K562 (cell line): ENCODE measurements at regions not wholly inside any gene's neighbourhood (a gene's known extent, or its start where the extent isn't known, plus 50 kb on each side); places are given as distances from the start of the nearest gene placed in this dataset.

Experiments
- ATAC-seq: fragments of 200-7000 bp; cut with Tn5 transposase; 3 replicates; pipeline ENCODE4 v1.9.1; 2020; ENCODE audit warnings: moderate library complexity
- BruUV-seq: library from RNA; stranded (reverse); fragments of 400-500 nt; replicated peaks from 2 replicates; lab custom pipeline; 2021; lab: Mats Ljungman, UMichigan
- CTCF ChIA-PET: fragments of 300-600 bp; formaldehyde crosslinking; extraction: SDS; loops from one replicate; lab custom pipeline; 2021; ENCODE audit warnings: low intra/inter-chr PET ratio; lab: Yijun Ruan, JAX
- POLR2A ChIA-PET: fragments of 300-600, 350-650 bp; sonication (Branson Sonifier 250); formaldehyde crosslinking; extraction: SDS; loops from one replicate; lab custom pipeline; 2021; ENCODE audit warnings: antibody characterized with exemption, inconsistent platforms; lab: Yijun Ruan, JAX
- DNase-seq, 4 experiments: peaks; one replicate each; pipeline versions ENCODE4 v3.0.0 to v3.0.0-alpha.2; 2011 to 2018; ENCODE audit warnings: low spot score in 3 of 4, mixed read lengths in 3 of 4; ENCODE audit errors: extremely low read depth in 1 of 4
- FAIRE-seq: peaks from 2 replicates; lab custom pipeline; 2011; peaks lifted over from hg19 to GRCh38; lab: Jason Lieb, UNC
- H2AFZ ChIP-seq: 2 replicates; pipeline ENCODE4 v1.6.0; 2011; ENCODE audit warnings: low read depth, low read length, control low read depth, inconsistent platforms
- H3K27ac ChIP-seq: fragments of 200-600 bp; 3 replicates; pipeline ENCODE4 v1.8.0; 2011; ENCODE audit warnings: low read depth, mild to moderate bottlenecking, control low read depth, inconsistent platforms, low read length, moderate library complexity, mixed read lengths; ENCODE audit errors: extremely low read depth
- H3K27me3 ChIP-seq, 2 experiments: fragments of 300-600 bp in 1 of 2; 2 replicates in 1 of 2; 3 replicates in 1 of 2; pipeline versions ENCODE4 v1.6.0 to v1.8.0; 2011; ENCODE audit warnings: inconsistent platforms in 2 of 2, low read length in 2 of 2, mild to moderate bottlenecking in 1 of 2, mixed read lengths in 1 of 2, moderate library complexity in 1 of 2; ENCODE audit not compliant: control insufficient read depth in 2 of 2, insufficient read depth in 2 of 2
- H3K36me3 ChIP-seq: fragments of 300-600 bp; 3 replicates; pipeline ENCODE4 v1.8.0; 2011; ENCODE audit warnings: mild to moderate bottlenecking, low read length, inconsistent platforms; ENCODE audit not compliant: control insufficient read depth, insufficient read depth
- H3K4me1 ChIP-seq, 2 experiments: fragments of 200-600 bp in 1 of 2; replicated peaks in 1 of 2; 2 replicates in 1 of 2; 3 replicates in 1 of 2; pipeline versions ENCODE4 v1.5.1 to v1.8.0; 2011; ENCODE audit warnings: inconsistent platforms in 2 of 2, low read length in 2 of 2, mild to moderate bottlenecking in 1 of 2, mixed read lengths in 1 of 2, moderate library complexity in 1 of 2; ENCODE audit not compliant: control insufficient read depth in 2 of 2, insufficient read depth in 2 of 2
- H3K4me2 ChIP-seq: 2 replicates; pipeline ENCODE4 v1.6.1; 2011; ENCODE audit warnings: low read length, control low read depth, inconsistent platforms, mixed read lengths; ENCODE audit not compliant: insufficient read depth
- H3K4me3 ChIP-seq: fragments of 200-600 bp; sonication (generic), shearing (Covaris generic); 2 replicates; pipeline ENCODE4 v1.5.1; 2016; ENCODE audit warnings: control low read depth, inconsistent platforms
- H3K79me2 ChIP-seq: fragments of 200-600 bp; 3 replicates; pipeline ENCODE4 v1.8.0; 2011; ENCODE audit warnings: low read length, inconsistent platforms; ENCODE audit not compliant: control insufficient read depth, insufficient read depth
- H3K9ac ChIP-seq, 2 experiments: 2 replicates each; pipeline versions ENCODE4 v1.6.0 to v1.6.1; 2011; ENCODE audit warnings: low read depth in 2 of 2, low read length in 2 of 2, control low read depth in 1 of 2, inconsistent platforms in 1 of 2, mild to moderate bottlenecking in 1 of 2, mixed read lengths in 1 of 2; ENCODE audit not compliant: insufficient read depth in 1 of 2
- H3K9me1 ChIP-seq: one replicate; pipeline ENCODE4 v1.6.0; 2011; ENCODE audit warnings: inconsistent platforms, mild to moderate bottlenecking, low read length, moderate library complexity; ENCODE audit not compliant: control insufficient read depth, insufficient read depth
- H3K9me3 ChIP-seq: replicated peaks from 2 replicates; pipeline ENCODE4 v1.5.1; 2011; ENCODE audit warnings: low read depth, low read length, inconsistent platforms; ENCODE audit not compliant: control insufficient read depth, insufficient read depth
- H4K20me1 ChIP-seq: replicated peaks from 2 replicates; pipeline ENCODE4 v1.6.1; 2011; ENCODE audit warnings: low read length, inconsistent platforms, mixed read lengths; ENCODE audit not compliant: control insufficient read depth, insufficient read depth
- BRCA1 ChIP-seq, 2 experiments: fragments of 450-650 bp in 1 of 2; sonication (generic) in 1 of 2; formaldehyde crosslinking in 1 of 2; IDR thresholded peaks; 2 replicates each; pipeline versions ENCODE4 v1.5.0 to v1.6.1; 2017 to 2020; ENCODE audit warnings: mild to moderate bottlenecking in 1 of 2, missing genetic modification reagents in 1 of 2
- DDX20 ChIP-seq: fragments of 450-650 bp; IDR thresholded peaks from 2 replicates; pipeline ENCODE4 v1.6.1; 2016; ENCODE audit warnings: missing genetic modification characterization, low read depth, mild to moderate bottlenecking, missing compliant biosample characterization, moderate library complexity
- HIVEP1 ChIP-seq: fragments of 250-450 bp; sonication (Bioruptor Pico); IDR thresholded peaks from 2 replicates; pipeline ENCODE4 v1.4.0; 2020; ENCODE audit warnings: mild to moderate bottlenecking
- KAT7 ChIP-seq: sonication (generic); formaldehyde crosslinking; IDR thresholded peaks from 2 replicates; pipeline ENCODE4 v1.8.0; 2022; ENCODE audit warnings: missing genetic modification reagents, mild to moderate bottlenecking, borderline replicate concordance
- NCOA1 ChIP-seq: fragments of 450-650 bp; IDR thresholded peaks from 2 replicates; pipeline ENCODE4 v1.6.1; 2016; ENCODE audit warnings: low read depth
- POLR2AphosphoS2 ChIP-seq: IDR thresholded peaks from 2 replicates; pipeline ENCODE4 v1.6.1; 2012; ENCODE audit warnings: low read length, improper control_type of control experiment
- PPARD ChIP-seq: fragments of 250-450 bp; sonication (Bioruptor Pico); IDR thresholded peaks from 2 replicates; pipeline ENCODE4 v1.8.0; 2022; ENCODE audit warnings: inconsistent platforms, mild to moderate bottlenecking, moderate library complexity
- TEAD4 ChIP-seq, 2 experiments: sonication (generic) in 1 of 2; formaldehyde crosslinking in 1 of 2; IDR thresholded peaks; 2 replicates each; pipeline versions ENCODE4 v1.6.1 to v1.8.0; 2012 to 2022; ENCODE audit warnings: borderline replicate concordance in 1 of 2, inconsistent platforms in 1 of 2, low read length in 1 of 2, mild to moderate bottlenecking in 1 of 2, missing genetic modification reagents in 1 of 2
- ZNF316 ChIP-seq: fragments of 450-650 bp; IDR thresholded peaks from 2 replicates; pipeline ENCODE4 v1.6.1; 2016
- ZNF347 ChIP-seq: fragments of 450-650 bp; formaldehyde crosslinking; IDR thresholded peaks from 2 replicates; pipeline ENCODE4 v1.4.0; 2020; ENCODE audit warnings: low read depth, mild to moderate bottlenecking, moderate library complexity
- ZNF644 ChIP-seq: fragments of 200-800 bp; sonication (Bioruptor generic); IDR thresholded peaks from 2 replicates; pipeline ENCODE4 v1.6.1; 2016; ENCODE audit warnings: low read depth, missing genetic modification characterization, missing compliant biosample characterization
- WGBS: fragments of 100-300 bp; shearing (Covaris generic); methylation state at CpG from one replicate; pipeline ENCODE4 v1.1.6; 2016; ENCODE audit warnings: low coverage, mixed read lengths; ENCODE audit not compliant: insufficient coverage; ENCODE audit errors: missing lambda C conversion rate; 5-methylcytosine and 5-hydroxymethylcytosine counted together
- in situ Hi-C: fragments of 300-500 bp; cut with MboI; formaldehyde crosslinking; loops from 4 replicates; pipeline ENCODE4 v1.15.0; 2018; ENCODE audit warnings: inconsistent platforms, mixed read lengths
- intact Hi-C: fragments of 100-400 bp; cut with micrococcal nuclease; formaldehyde crosslinking; loops from 2 replicates; pipeline ENCODE4 v1.14.2; 2022
- TF ChIP-seq, protein P1 (sequence below): fragments of 250-450 bp; sonication (Bioruptor Pico); IDR thresholded peaks from 2 replicates; pipeline ENCODE4 v1.8.0; 2022; ENCODE audit warnings: moderate library complexity, mild to moderate bottlenecking, inconsistent platforms
- TF ChIP-seq, protein P2 (sequence below): fragments of 450-650 bp; formaldehyde crosslinking; IDR thresholded peaks from 2 replicates; pipeline ENCODE4 v1.4.0; 2022; ENCODE audit warnings: missing genetic modification characterization
- TF ChIP-seq, protein P3 (sequence below): fragments of 450-650 bp; formaldehyde crosslinking; conservative IDR thresholded peaks from 2 replicates; pipeline ENCODE4 v1.4.0; 2022; ENCODE audit warnings: mild to moderate bottlenecking, missing genetic modification characterization

DNA sequence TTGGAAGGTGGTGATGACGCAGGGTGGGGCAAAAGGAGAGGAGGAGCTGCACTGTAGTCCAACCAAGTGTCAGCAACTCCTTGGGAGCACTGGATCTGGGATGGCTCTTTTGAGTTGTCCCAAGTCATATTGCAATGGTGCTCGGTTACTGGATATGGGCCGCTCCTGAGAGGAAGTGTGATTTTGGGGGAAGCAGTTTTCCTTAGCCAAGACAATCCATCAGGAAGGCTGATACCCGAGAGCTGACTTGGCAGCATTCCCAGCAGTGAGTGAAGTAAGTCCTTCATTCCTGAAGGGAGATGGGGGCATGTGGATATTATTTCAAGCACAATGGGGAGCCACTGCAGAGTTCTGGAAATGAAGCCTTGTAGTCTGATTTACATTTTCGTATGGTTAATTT, 354.1 kb downstream of the RFPL4B start (continued):
- TF ChIP-seq KAT7 (CRISPR knock-in tag), result no peak
- TF ChIP-seq, protein P1, sequence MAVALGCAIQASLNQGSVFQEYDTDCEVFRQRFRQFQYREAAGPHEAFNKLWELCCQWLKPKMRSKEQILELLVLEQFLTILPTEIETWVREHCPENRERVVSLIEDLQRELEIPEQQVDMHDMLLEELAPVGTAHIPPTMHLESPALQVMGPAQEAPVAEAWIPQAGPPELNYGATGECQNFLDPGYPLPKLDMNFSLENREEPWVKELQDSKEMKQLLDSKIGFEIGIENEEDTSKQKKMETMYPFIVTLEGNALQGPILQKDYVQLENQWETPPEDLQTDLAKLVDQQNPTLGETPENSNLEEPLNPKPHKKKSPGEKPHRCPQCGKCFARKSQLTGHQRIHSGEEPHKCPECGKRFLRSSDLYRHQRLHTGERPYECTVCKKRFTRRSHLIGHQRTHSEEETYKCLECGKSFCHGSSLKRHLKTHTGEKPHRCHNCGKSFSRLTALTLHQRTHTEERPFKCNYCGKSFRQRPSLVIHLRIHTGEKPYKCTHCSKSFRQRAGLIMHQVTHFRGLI (CRISPR knock-in tag), result no peak
- TF ChIP-seq, all 486 proteins: peak for 0

DNA sequence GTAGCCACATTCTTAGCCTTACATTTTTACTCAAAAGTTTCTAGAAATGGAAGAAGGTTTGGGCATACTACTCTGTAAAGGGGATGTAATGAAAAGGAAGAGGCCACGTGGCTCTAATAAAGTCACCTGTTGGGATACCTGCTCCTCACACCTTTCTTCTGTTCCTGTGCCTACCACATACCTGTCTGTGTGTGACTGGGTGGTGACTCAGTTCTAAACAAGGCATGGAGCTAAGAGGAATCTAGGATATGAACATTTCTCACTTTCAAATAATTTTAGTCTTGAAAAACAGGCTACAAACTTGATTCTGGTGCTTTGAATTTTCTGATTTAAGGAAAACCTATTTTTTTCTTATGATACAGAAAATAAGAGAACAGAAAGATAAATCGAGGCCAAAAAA, 363.6 kb downstream of the RFPL4B start:
- H3K4me2 ChIP-seq, result no peak overlapping the region
- in situ Hi-C loops, result no loop called here
- H2AFZ ChIP-seq, result no peak overlapping the region
- FAIRE-seq (no peak), ATAC-seq (no peak), DNase-seq (no peak)
- no peaks in the 10 kb centered on the region for H3K36me3 ChIP-seq
- no TSS peak for BruUV-seq
- POLR2A ChIA-PET, result no interaction called here
- no peak overlapping the region for H3K27ac ChIP-seq
- TF ChIP-seq, protein P2, sequence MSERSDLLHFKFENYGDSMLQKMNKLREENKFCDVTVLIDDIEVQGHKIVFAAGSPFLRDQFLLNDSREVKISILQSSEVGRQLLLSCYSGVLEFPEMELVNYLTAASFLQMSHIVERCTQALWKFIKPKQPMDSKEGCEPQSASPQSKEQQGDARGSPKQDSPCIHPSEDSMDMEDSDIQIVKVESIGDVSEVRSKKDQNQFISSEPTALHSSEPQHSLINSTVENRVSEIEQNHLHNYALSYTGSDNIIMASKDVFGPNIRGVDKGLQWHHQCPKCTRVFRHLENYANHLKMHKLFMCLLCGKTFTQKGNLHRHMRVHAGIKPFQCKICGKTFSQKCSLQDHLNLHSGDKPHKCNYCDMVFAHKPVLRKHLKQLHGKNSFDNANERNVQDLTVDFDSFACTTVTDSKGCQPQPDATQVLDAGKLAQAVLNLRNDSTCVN (CRISPR knock-in tag), result no peak
- TF ChIP-seq TEAD4 (IDR thresholded peaks at IDR 0.05; ENCODE audit: low read length), result no peak
- no peak for TF ChIP-seq TEAD4 (CRISPR knock-in tag; IDR thresholded peaks at IDR 0.05; ENCODE audit: borderline replicate concordance)
- TF ChIP-seq DDX20 (tag), result no peak
- no peak for TF ChIP-seq POLR2AphosphoS2
- no peak for TF ChIP-seq ZNF347 (CRISPR knock-in tag)
- no peak for TF ChIP-seq BRCA1 (IDR thresholded peaks at IDR 0.05)
- no peak for TF ChIP-seq BRCA1 (CRISPR knock-in tag; IDR thresholded peaks at IDR 0.05)
- TF ChIP-seq ZNF644 (tag), result no peak
- TF ChIP-seq PPARD (CRISPR knock-in tag), result no peak
- TF ChIP-seq, protein P3, sequence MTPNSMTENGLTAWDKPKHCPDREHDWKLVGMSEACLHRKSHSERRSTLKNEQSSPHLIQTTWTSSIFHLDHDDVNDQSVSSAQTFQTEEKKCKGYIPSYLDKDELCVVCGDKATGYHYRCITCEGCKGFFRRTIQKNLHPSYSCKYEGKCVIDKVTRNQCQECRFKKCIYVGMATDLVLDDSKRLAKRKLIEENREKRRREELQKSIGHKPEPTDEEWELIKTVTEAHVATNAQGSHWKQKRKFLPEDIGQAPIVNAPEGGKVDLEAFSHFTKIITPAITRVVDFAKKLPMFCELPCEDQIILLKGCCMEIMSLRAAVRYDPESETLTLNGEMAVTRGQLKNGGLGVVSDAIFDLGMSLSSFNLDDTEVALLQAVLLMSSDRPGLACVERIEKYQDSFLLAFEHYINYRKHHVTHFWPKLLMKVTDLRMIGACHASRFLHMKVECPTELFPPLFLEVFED (CRISPR knock-in tag), result no peak
- no peak for TF ChIP-seq HIVEP1 (CRISPR knock-in tag)
- TF ChIP-seq ZNF316, result no peak
- TF ChIP-seq NCOA1, result no peak
- WGBS, result 0% methylated on average over 2 of the region's 2 CpGs
- no peaks in the 10 kb centered on the region for H3K4me1 ChIP-seq
- H3K9me3 ChIP-seq, result no peaks in the 10 kb centered on the region
- no peaks in the 10 kb centered on the region for H4K20me1 ChIP-seq
- no peak overlapping the region for H3K9ac ChIP-seq
- no peak overlapping the region for H3K4me3 ChIP-seq
- H3K27me3 ChIP-seq, result no peaks in the 10 kb centered on the region
- intact Hi-C loops, result no loop called here
- CTCF ChIA-PET, result no interaction called here
- H3K9me1 ChIP-seq, result no peaks in the 10 kb centered on the region
- H3K79me2 ChIP-seq, result no peaks in the 10 kb centered on the region
